SK-N-SH (cell line): ENCODE measurements at regions not wholly inside any gene's neighbourhood (a gene's known extent, or its start where the extent isn't known, plus 50 kb on each side); places are given as distances from the start of the nearest gene placed in this dataset.

Experiments
- EP300 ChIP-seq, 2 experiments: IDR thresholded peaks; 2 replicates each; pipeline versions ENCODE4 v1.4.0 to v1.6.1; 2012; ENCODE audit warnings: borderline replicate concordance in 1 of 2, low read depth in 1 of 2, low read length in 1 of 2
- POLR2AphosphoS5 ChIP-seq: IDR thresholded peaks from 2 replicates; pipeline ENCODE4 v1.6.1; 2012; ENCODE audit warnings: low read depth, low read length
- SIN3A ChIP-seq: IDR thresholded peaks from 2 replicates; pipeline ENCODE4 v1.6.1; 2012; ENCODE audit warnings: low read depth, mild to moderate bottlenecking, low read length, moderate library complexity, borderline replicate concordance
- TAF1 ChIP-seq: IDR thresholded peaks from 2 replicates; pipeline ENCODE4 v1.6.1; 2012; ENCODE audit warnings: low read depth, mild to moderate bottlenecking, low read length, moderate library complexity, borderline replicate concordance

- no peak for TF ChIP-seq EP300 (IDR thresholded peaks at IDR 0.05; ENCODE audit: borderline replicate concordance in 1 of 2, low read depth in 1 of 2, low read length in 1 of 2)
- no peak for TF ChIP-seq POLR2AphosphoS5
- TF ChIP-seq TAF1 = no peak
- no peak for TF ChIP-seq SIN3A
These were observed 946.3 kb upstream of the LRRN3 start for GRCh38 chr7:110144599-110144998.
